OCI-LY7 (cell line): ENCODE measurements at regions not wholly inside any gene's neighbourhood (a gene's known extent, or its start where the extent isn't known, plus 50 kb on each side); places are given as distances from the start of the nearest gene placed in this dataset.

Experiments used
- CTCF ChIP-seq: fragments of 200-600 bp; sonication (generic); conservative IDR thresholded peaks from 2 replicates; pipeline ENCODE4 v1.5.1; 2014; ENCODE audit warnings: mild to moderate bottlenecking, antibody characterized with exemption, low read length, moderate library complexity, mixed read lengths
- EZH2phosphoT487 ChIP-seq: fragments of 200-600 bp; sonication (generic); IDR thresholded peaks from 2 replicates; pipeline ENCODE4 v1.6.1; 2018; ENCODE audit warnings: low read depth, borderline replicate concordance, mild to moderate bottlenecking, mixed run types, antibody characterized with exemption, low read length, moderate library complexity, mixed read lengths

DNA sequence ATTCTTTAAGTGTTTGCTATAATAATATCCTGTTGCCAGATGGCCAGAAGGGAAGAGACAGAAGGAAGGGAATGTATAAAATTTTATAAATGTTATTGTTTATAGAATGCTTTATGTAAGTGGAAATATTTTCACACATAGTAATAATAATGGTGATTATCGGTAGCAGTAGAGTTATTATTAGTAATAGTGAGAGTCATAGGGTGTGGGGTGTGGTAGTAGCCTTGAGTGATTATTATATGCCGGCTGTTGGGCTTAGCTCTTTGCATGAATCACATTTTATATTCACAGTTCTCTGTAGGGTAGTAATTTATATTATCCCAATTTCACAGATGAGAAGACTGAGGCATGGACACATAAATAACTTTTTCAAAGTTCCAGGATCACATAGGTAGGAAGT, 391.4 kb downstream of the C12orf75 start:
- no peak for TF ChIP-seq CTCF
- TF ChIP-seq EZH2phosphoT487, result no peak
